Stomach (tissue), 8 donors: ENCODE measurements at regions not wholly inside any gene's neighbourhood (a gene's known extent, or its start where the extent isn't known, plus 50 kb on each side); places are given as distances from the start of the nearest gene placed in this dataset.
"Not testable (repeated sequence)": the region's sequence is repeated elsewhere in the genome, so short reads cannot be mapped to it uniquely, and the experiment has no call there.

ENCODE experiments used
- DNase-seq, 2 donors: peaks; one replicate each; pipeline versions ENCODE4 v3.0.0 to v3.0.0-alpha.2; 2013 to 2019
- H3K27ac ChIP-seq, 5 donors: fragments of 200-600 bp in 4 of 5; sonication (generic) in 4 of 5; one replicate each; pipeline ENCODE4 v1.5.1; 2013 to 2019; ENCODE audit warnings: mild to moderate bottlenecking in 1 of 5, moderate library complexity in 1 of 5
- H3K27me3 ChIP-seq, 3 donors: fragments of 200-600 bp; sonication (generic); one replicate each; pipeline ENCODE4 v1.5.1; 2017 to 2019; ENCODE audit warnings: mixed run types in 1 of 3
- H3K36me3 ChIP-seq, 4 donors: fragments of 200-600 bp; sonication (generic); 1 replicate in 3 of 4; 2 replicates in 1 of 4; pipeline ENCODE4 v1.5.1; 2016 to 2019
- H3K4me1 ChIP-seq, 4 donors: fragments of 200-600 bp; sonication (generic); one replicate each; pipeline ENCODE4 v1.5.1; 2016 to 2019
- H3K4me3 ChIP-seq, 4 donors: fragments of 200-600 bp; sonication (generic) in 3 of 4; one replicate each; pipeline ENCODE4 v1.5.1; 2016 to 2019; ENCODE audit warnings: mild to moderate bottlenecking in 1 of 4
- H3K9me3 ChIP-seq, 4 donors: fragments of 200-600 bp; sonication (generic); one replicate each; pipeline ENCODE4 v1.5.1; 2016 to 2019
- EP300 ChIP-seq: sonication (generic); formaldehyde crosslinking; IDR thresholded peaks from one replicate; pipeline ENCODE4 v1.6.1; 2017; ENCODE audit warnings: antibody characterized with exemption
- POLR2A ChIP-seq, 4 donors: fragments of 450-650 bp; IDR thresholded peaks; one replicate each; pipeline ENCODE4 v1.6.1; 2016; ENCODE audit warnings: antibody characterized with exemption in 4 of 4, control low read depth in 2 of 4, mild to moderate bottlenecking in 1 of 4, moderate library complexity in 1 of 4
- POLR2AphosphoS5 ChIP-seq, 3 donors: sonication (generic); formaldehyde crosslinking; IDR thresholded peaks; one replicate each; pipeline ENCODE4 v1.6.1; 2016; ENCODE audit warnings: antibody characterized with exemption in 3 of 3
- WGBS, 5 donors: extraction: QIAGEN DNeasy Blood & Tissue Kit in 3 of 5; methylation state at CpG; one replicate each; pipeline versions ENCODE4 v1.1.5 to v1.1.7; 2013 to 2018; 5-methylcytosine and 5-hydroxymethylcytosine counted together
- intact Hi-C: fragments of 100-400 bp; cut with DNase I; formaldehyde crosslinking; loops from one replicate; pipeline ENCODE4 v1.15.1; 2023; ENCODE audit warnings: low total_unique reads
- TF ChIP-seq, protein P1 (sequence below), 7 experiments: fragments of 450-650 bp in 4 of 7; fragments of 200-600 bp in 3 of 7; sonication (generic) in 3 of 7; IDR thresholded peaks; one replicate each; pipeline ENCODE4 v1.5.1; 2016 to 2019; ENCODE audit warnings: antibody characterized with exemption in 7 of 7, control low read depth in 2 of 7, mild to moderate bottlenecking in 1 of 7
- donor health status: healthy with polysubstance abuse.
- donor health status: Bipolar disorder and iron deficiency.
- donor health status: healthy.

GRCh38 chr11:91023731-91024130 lies 800.9 kb upstream of the CHORDC1 start:
- Histone ChIP-seq H3K27me3 (no peaks in the 10 kb centered on the region), H3K9me3 (no peaks in the 10 kb centered on the region), H3K4me1 (no peaks in the 10 kb centered on the region), H3K36me3 (no peaks in the 10 kb centered on the region), H3K4me3 (no peak overlapping the region), H3K27ac (no peak overlapping the region)
- intact Hi-C loops = no loop called here
- DNase-seq = no peak
- WGBS, 5 donors = 47 to 67% (median 61%) methylated on average over 2 of the region's 2 CpGs
- TF ChIP-seq, protein P1, sequence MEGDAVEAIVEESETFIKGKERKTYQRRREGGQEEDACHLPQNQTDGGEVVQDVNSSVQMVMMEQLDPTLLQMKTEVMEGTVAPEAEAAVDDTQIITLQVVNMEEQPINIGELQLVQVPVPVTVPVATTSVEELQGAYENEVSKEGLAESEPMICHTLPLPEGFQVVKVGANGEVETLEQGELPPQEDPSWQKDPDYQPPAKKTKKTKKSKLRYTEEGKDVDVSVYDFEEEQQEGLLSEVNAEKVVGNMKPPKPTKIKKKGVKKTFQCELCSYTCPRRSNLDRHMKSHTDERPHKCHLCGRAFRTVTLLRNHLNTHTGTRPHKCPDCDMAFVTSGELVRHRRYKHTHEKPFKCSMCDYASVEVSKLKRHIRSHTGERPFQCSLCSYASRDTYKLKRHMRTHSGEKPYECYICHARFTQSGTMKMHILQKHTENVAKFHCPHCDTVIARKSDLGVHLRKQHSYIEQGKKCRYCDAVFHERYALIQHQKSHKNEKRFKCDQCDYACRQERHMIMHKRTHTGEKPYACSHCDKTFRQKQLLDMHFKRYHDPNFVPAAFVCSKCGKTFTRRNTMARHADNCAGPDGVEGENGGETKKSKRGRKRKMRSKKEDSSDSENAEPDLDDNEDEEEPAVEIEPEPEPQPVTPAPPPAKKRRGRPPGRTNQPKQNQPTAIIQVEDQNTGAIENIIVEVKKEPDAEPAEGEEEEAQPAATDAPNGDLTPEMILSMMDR (IDR thresholded peaks at IDR 0.05) = no peak
- no peak for TF ChIP-seq POLR2AphosphoS5 (IDR thresholded peaks at IDR 0.05)

GRCh38 chr11:91011503-91011902 lies 788.7 kb upstream of the CHORDC1 start:
- Histone ChIP-seq H3K4me1 (no peaks in the 10 kb centered on the region), H3K4me3 (no peak overlapping the region), H3K27ac (no peak overlapping the region), H3K9me3 (peaks cover 0 to 13% (median 6%) of the 10 kb centered on the region in 4 donors), H3K36me3 (no peaks in the 10 kb centered on the region), H3K27me3 (no peaks in the 10 kb centered on the region)
- WGBS, 5 donors = 61 to 91% (median 88%) methylated on average over 2 of the region's 2 CpGs
- no peak for DNase-seq
- intact Hi-C loops = no loop called here
- TF ChIP-seq EP300 = no peak
- TF ChIP-seq, protein P1 (IDR thresholded peaks at IDR 0.05) = no peak
- no peak for TF ChIP-seq POLR2A (IDR thresholded peaks at IDR 0.05)
- no peak for TF ChIP-seq POLR2AphosphoS5 (IDR thresholded peaks at IDR 0.05)

DNA sequence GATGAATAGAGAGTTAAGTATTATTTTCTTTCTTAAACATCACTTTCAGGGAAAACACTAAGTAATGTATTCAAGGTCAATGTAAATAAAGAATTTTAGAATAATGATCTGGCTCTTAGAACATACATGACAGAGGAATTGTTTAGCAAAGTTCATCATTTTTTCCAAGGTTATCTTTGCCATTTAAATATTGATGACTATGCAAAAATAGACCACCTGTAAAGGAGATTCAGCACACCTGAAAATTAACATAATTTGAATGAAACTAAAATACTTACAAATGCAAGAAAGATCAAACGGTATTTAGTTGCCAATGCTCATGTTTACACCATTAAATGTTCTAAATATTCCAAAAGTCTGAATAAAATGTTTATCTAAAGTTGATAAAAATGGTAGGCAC lies 782.6 kb upstream of the CHORDC1 start:
- WGBS, 5 donors = 33 to 50% (median 44%) methylated on average over 1 of the region's 1 CpG
- Histone ChIP-seq H3K4me3 (no peak overlapping the region), H3K36me3 (no peaks in the 10 kb centered on the region), H3K27ac (no peak overlapping the region), H3K9me3 (peaks cover 0 to 13% (median 6%) of the 10 kb centered on the region in 4 donors), H3K4me1 (no peaks in the 10 kb centered on the region), H3K27me3 (no peaks in the 10 kb centered on the region)
- intact Hi-C loops = no loop called here
- TF ChIP-seq, protein P1 (IDR thresholded peaks at IDR 0.05) = no peak
- no peak for TF ChIP-seq POLR2AphosphoS5 (IDR thresholded peaks at IDR 0.05)
- no peak for TF ChIP-seq EP300
- TF ChIP-seq POLR2A (IDR thresholded peaks at IDR 0.05) = no peak
- DNase-seq = no peak

GRCh38 chr11:90997241-90997640 lies 774.4 kb upstream of the CHORDC1 start:
- H3K4me1 ChIP-seq = no peaks in the 10 kb centered on the region
- H3K36me3 ChIP-seq = no peaks in the 10 kb centered on the region
- no peak for DNase-seq
- H3K27ac ChIP-seq = no peak overlapping the region
- intact Hi-C loops = no loop called here
- no peak overlapping the region for H3K4me3 ChIP-seq
- H3K27me3 ChIP-seq = no peaks in the 10 kb centered on the region
- TF ChIP-seq POLR2A (IDR thresholded peaks at IDR 0.05) (no peak), EP300 (no peak), POLR2AphosphoS5 (IDR thresholded peaks at IDR 0.05) (no peak)
- TF ChIP-seq, protein P1 (IDR thresholded peaks at IDR 0.05) = no peak
- WGBS, 5 donors = 44 to 69% (median 57%) methylated on average over 3 of the region's 3 CpGs
- no peaks in the 10 kb centered on the region for H3K9me3 ChIP-seq

DNA sequence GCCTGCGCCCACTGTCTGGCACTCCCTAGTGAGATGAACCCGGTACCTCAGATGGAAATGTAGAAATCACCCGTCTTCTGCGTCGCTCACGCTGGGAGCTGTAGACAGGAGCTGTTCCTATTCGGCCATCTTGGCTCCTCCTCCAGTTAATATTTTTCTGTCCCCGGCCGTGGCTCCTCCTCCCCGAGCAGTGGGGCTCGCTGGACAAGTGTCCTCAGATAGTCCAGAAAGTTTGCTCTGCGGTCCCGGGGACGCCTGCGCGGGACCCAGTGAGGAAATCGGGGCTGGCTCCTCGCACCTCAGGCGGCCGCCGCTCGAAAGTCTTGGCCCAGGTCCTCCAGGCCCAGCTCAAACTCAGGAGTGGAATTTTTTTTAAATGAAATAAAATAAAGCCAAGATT lies 749.3 kb upstream of the CHORDC1 start:
- H3K4me1 ChIP-seq, H3K36me3 ChIP-seq, H3K27ac ChIP-seq, DNase-seq, intact Hi-C loops, H3K27me3 ChIP-seq, H3K4me3 ChIP-seq: not testable (repeated sequence)
- WGBS, 5 donors = 82 to 96% (median 87%) methylated on average over 13 to 22 of the region's 22 CpGs
- peaks cover 0 to 10% (median 5%) of the 10 kb centered on the region in 4 donors for H3K9me3 ChIP-seq
